ENCODE measurements at regions not wholly inside any gene's neighbourhood (a gene's known extent, or its start where the extent isn't known, plus 50 kb on each side); places are given as distances from the start of the nearest gene placed in this dataset.

DNA sequence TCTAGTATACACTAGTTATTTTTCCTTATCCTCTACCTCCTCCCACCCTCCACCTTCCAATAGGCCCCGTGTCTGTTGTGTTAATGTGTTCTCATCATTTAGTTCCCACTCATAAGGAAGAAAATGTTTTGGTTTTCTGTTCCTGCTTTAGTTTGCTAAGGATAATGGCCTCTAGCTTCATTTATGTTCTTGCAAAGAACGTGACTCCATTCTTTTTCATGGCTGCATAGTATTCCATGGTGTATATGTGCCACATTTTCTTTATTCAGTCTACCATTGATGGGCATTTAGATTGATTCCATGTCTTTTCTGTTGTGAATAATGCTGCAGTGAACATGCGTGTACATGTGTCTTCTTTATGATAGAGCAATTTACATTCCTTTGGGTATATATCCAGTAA, 146.5 kb upstream of the GAS1 start:
- TF ChIP-seq SIN3A (IDR thresholded peaks at IDR 0.05; ENCODE audit: borderline replicate concordance, insufficient read depth, low read length) (no peak), POLR2AphosphoS5 (IDR thresholded peaks at IDR 0.05; ENCODE audit: low read depth, low read length) (no peak), TAF1 (IDR thresholded peaks at IDR 0.05; ENCODE audit: borderline replicate concordance, insufficient read depth, low read length) (no peak)
- TF ChIP-seq, protein P1, sequence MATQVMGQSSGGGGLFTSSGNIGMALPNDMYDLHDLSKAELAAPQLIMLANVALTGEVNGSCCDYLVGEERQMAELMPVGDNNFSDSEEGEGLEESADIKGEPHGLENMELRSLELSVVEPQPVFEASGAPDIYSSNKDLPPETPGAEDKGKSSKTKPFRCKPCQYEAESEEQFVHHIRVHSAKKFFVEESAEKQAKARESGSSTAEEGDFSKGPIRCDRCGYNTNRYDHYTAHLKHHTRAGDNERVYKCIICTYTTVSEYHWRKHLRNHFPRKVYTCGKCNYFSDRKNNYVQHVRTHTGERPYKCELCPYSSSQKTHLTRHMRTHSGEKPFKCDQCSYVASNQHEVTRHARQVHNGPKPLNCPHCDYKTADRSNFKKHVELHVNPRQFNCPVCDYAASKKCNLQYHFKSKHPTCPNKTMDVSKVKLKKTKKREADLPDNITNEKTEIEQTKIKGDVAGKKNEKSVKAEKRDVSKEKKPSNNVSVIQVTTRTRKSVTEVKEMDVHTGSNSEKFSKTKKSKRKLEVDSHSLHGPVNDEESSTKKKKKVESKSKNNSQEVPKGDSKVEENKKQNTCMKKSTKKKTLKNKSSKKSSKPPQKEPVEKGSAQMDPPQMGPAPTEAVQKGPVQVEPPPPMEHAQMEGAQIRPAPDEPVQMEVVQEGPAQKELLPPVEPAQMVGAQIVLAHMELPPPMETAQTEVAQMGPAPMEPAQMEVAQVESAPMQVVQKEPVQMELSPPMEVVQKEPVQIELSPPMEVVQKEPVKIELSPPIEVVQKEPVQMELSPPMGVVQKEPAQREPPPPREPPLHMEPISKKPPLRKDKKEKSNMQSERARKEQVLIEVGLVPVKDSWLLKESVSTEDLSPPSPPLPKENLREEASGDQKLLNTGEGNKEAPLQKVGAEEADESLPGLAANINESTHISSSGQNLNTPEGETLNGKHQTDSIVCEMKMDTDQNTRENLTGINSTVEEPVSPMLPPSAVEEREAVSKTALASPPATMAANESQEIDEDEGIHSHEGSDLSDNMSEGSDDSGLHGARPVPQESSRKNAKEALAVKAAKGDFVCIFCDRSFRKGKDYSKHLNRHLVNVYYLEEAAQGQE (IDR thresholded peaks at IDR 0.05; ENCODE audit: insufficient read depth in 1 of 2, low read depth in 2 of 2, low read length in 2 of 2), result no peak

All from PFSK-1 (cell line).